ENCODE measurements at regions not wholly inside any gene's neighbourhood (a gene's known extent, or its start where the extent isn't known, plus 50 kb on each side); places are given as distances from the start of the nearest gene placed in this dataset.

- TF ChIP-seq, protein P1, sequence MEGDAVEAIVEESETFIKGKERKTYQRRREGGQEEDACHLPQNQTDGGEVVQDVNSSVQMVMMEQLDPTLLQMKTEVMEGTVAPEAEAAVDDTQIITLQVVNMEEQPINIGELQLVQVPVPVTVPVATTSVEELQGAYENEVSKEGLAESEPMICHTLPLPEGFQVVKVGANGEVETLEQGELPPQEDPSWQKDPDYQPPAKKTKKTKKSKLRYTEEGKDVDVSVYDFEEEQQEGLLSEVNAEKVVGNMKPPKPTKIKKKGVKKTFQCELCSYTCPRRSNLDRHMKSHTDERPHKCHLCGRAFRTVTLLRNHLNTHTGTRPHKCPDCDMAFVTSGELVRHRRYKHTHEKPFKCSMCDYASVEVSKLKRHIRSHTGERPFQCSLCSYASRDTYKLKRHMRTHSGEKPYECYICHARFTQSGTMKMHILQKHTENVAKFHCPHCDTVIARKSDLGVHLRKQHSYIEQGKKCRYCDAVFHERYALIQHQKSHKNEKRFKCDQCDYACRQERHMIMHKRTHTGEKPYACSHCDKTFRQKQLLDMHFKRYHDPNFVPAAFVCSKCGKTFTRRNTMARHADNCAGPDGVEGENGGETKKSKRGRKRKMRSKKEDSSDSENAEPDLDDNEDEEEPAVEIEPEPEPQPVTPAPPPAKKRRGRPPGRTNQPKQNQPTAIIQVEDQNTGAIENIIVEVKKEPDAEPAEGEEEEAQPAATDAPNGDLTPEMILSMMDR (IDR thresholded peaks at IDR 0.05): no peak
- TF ChIP-seq EP300 (IDR thresholded peaks at IDR 0.05): no peak
- TF ChIP-seq POLR2A (IDR thresholded peaks at IDR 0.05): no peak
- no peak for TF ChIP-seq POLR2AphosphoS5 (IDR thresholded peaks at IDR 0.05)
These were observed 404.0 kb upstream of the MYT1L start for GRCh38 chr2:2735041-2735440.

Data from sigmoid colon (tissue), 4 donors.